Thoracic aorta (tissue), 2 donors: ENCODE measurements at regions not wholly inside any gene's neighbourhood (a gene's known extent, or its start where the extent isn't known, plus 50 kb on each side); places are given as distances from the start of the nearest gene placed in this dataset.
A peak's percentile ranks its signal among the peaks of the same experiment; 100 is the strongest.

Experiments
- ATAC-seq: fragments of 150-250 bp; one replicate; pipeline ENCODE4 v1.8.0; 2017; ENCODE audit warnings: low read depth; ENCODE audit not compliant: insufficient number of reproducible peaks, low FRiP score
- DNase-seq: peaks from one replicate; pipeline ENCODE4 v3.0.0-alpha.2; 2020; ENCODE audit warnings: low spot score
- H3K27ac ChIP-seq, 2 donors: fragments of 200-600 bp; sonication (generic); 1 replicate in 1 of 2; 2 replicates in 1 of 2; pipeline ENCODE4 v1.5.1; 2016; ENCODE audit warnings: mild to moderate bottlenecking in 2 of 2, moderate library complexity in 2 of 2
- H3K27me3 ChIP-seq: fragments of 200-600 bp; sonication (generic); replicated peaks from 2 replicates; pipeline ENCODE4 v1.6.0; 2016; ENCODE audit warnings: mild to moderate bottlenecking; ENCODE audit not compliant: insufficient read depth
- H3K36me3 ChIP-seq: fragments of 200-600 bp; sonication (generic); one replicate; pipeline ENCODE4 v1.5.1; 2016
- H3K4me1 ChIP-seq, 2 donors: fragments of 200-600 bp; sonication (generic); 1 replicate in 1 of 2; 2 replicates in 1 of 2; pipeline versions ENCODE4 v1.5.1 to v1.6.0; 2016; ENCODE audit warnings: low read depth in 2 of 2, mild to moderate bottlenecking in 1 of 2; ENCODE audit not compliant: control insufficient read depth in 1 of 2
- H3K4me3 ChIP-seq: fragments of 200-600 bp; sonication (generic); 2 replicates; pipeline ENCODE4 v1.5.1; 2016; ENCODE audit warnings: mild to moderate bottlenecking
- H3K9me3 ChIP-seq: fragments of 200-600 bp; sonication (generic); 2 replicates; pipeline ENCODE4 v1.5.1; 2016
- TF ChIP-seq, protein P1 (sequence below): fragments of 200-600 bp; sonication (generic); IDR thresholded peaks from one replicate; pipeline ENCODE4 v1.5.1; 2019; ENCODE audit warnings: antibody characterized with exemption

DNA sequence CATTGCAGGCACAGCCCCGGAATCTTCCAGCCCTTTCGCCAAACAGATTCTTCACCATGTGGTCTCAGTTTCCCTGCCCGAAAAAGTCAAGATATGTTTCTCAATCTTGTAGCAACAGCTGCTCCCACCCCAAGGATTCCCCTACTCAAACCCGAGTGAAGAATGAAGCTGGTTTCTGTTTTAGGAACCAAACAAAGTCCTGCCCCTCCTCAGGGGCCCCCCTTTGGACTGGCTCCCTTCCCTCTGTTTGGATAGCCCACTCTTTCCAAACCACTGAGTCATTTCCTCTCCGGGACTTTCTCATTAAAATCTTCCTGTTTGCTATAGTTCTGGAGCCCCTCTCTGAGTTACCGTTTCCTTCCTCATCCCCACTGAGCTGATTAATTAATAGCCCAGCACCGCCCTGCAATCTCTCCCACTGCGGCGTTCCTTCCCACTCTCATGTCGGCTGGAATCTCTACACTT is 100.9 kb downstream of the TSEN15 start:
- peak overlapping the region; percentile 67 for H3K4me3 ChIP-seq
- no peaks in the 10 kb centered on the region for H3K36me3 ChIP-seq
- ATAC-seq (no peak), DNase-seq (no peak)
- H3K27ac ChIP-seq, result peak overlapping the region in 1 of 2 donors; percentile 7
- H3K4me1 ChIP-seq, result peaks cover 17 to 21% of the 10 kb centered on the region in 2 donors
- H3K9me3 ChIP-seq, result no peaks in the 10 kb centered on the region
- no peaks in the 10 kb centered on the region for H3K27me3 ChIP-seq
- TF ChIP-seq, protein P1, sequence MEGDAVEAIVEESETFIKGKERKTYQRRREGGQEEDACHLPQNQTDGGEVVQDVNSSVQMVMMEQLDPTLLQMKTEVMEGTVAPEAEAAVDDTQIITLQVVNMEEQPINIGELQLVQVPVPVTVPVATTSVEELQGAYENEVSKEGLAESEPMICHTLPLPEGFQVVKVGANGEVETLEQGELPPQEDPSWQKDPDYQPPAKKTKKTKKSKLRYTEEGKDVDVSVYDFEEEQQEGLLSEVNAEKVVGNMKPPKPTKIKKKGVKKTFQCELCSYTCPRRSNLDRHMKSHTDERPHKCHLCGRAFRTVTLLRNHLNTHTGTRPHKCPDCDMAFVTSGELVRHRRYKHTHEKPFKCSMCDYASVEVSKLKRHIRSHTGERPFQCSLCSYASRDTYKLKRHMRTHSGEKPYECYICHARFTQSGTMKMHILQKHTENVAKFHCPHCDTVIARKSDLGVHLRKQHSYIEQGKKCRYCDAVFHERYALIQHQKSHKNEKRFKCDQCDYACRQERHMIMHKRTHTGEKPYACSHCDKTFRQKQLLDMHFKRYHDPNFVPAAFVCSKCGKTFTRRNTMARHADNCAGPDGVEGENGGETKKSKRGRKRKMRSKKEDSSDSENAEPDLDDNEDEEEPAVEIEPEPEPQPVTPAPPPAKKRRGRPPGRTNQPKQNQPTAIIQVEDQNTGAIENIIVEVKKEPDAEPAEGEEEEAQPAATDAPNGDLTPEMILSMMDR, result no peak

DNA sequence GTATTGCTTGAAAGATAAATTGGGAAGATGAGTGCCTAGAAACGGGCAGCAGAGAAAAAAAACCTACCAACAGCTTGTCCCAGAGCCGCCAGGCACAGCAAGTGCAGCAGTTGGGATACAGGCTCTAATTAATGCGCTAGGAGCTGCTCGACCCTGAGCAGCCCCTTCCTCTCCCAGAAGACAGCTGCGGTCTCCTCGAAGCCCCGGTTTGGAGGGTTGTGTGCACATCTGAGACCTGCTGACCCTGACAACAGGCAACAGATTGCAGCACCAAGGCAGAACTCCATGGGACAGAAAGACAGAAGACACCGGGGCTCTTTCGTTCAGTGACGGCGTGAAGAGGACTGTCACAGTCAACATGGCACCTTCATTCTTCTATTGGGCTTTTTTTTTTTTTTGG is 101.4 kb downstream of the TSEN15 start:
- Histone ChIP-seq H3K27ac (peak overlapping the region in 1 of 2 donors; percentile 7), H3K4me1 (peaks cover 17 to 21% of the 10 kb centered on the region in 2 donors), H3K9me3 (no peaks in the 10 kb centered on the region), H3K27me3 (no peaks in the 10 kb centered on the region), H3K36me3 (no peaks in the 10 kb centered on the region), H3K4me3 (peak overlapping the region; percentile 67)
- DNase-seq, result no peak
- no peak for ATAC-seq
- TF ChIP-seq, protein P1, result no peak

DNA sequence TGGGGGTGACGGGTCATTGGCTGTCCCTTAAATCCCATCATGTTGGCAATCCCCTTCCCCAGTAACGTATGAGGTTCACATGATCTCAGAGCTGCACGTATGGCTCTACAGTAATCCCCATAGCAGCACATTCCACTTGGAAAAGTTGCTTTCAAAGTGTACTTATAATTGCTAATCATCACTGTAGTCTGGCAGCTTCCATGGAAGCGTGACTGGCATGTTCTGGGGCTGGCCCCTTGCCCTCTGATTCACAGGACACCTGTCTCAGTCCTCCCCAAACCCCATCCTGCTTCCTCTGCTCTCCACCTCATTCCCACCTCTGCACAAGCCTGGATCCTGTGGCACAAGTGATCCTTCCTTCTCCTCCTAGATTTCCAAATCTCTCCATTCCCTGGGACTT is 102.2 kb downstream of the TSEN15 start:
- ATAC-seq, result no peak
- no peak for DNase-seq
- TF ChIP-seq, protein P1, result no peak
- H3K4me3 ChIP-seq, result no peak overlapping the region
- H3K4me1 ChIP-seq, result peaks cover 17 to 21% of the 10 kb centered on the region in 2 donors
- H3K36me3 ChIP-seq, result no peaks in the 10 kb centered on the region
- no peaks in the 10 kb centered on the region for H3K27me3 ChIP-seq
- H3K9me3 ChIP-seq, result no peaks in the 10 kb centered on the region
- H3K27ac ChIP-seq, result no peak overlapping the region

DNA sequence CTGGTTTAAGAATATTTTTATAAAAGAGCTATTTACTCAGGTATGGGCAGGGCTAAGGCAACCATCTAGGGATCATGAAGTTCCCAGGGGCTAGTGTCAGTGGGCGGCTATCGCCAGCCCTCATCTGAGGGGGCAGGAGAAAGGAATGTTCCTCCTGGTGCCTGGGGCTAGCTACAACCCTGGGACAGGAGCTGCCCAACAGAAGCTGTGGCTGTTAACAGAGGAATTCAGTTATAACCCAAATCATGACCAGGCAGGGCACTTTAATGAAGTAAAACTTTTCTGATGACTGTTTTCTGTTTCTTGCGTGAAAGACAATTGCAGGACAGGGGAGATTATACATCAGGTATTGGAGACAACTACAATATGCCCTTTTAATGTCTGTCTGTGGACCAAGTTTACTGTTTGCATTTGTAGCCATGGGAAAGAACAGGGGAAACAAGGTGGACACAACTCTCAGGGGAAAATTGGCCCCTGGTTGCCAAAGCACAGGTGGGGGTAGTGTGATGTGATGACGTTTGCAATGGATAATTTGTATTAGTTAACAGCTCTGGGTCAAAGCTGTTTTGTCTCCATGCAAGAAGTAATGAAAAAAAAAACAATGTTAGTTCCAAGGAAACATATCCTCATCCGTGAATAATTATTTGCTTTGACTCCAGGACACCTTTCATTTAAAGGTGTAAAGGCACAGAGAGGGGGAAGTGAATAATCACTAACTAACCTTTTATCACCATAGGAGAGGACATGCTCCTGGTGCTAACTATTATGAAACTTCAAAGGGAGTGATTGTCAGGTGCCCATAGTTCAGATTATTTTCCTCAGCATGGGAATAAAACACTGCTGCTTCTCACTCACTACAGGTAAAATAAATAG is 105.2 kb downstream of the TSEN15 start:
- Histone ChIP-seq H3K4me1 (peaks cover 5 to 10% of the 10 kb centered on the region in 2 donors), H3K27ac (no peak overlapping the region), H3K4me3 (no peak overlapping the region), H3K27me3 (no peaks in the 10 kb centered on the region), H3K9me3 (no peaks in the 10 kb centered on the region), H3K36me3 (no peaks in the 10 kb centered on the region)
- ATAC-seq (no peak), DNase-seq (no peak)
- TF ChIP-seq, protein P1, result no peak

DNA sequence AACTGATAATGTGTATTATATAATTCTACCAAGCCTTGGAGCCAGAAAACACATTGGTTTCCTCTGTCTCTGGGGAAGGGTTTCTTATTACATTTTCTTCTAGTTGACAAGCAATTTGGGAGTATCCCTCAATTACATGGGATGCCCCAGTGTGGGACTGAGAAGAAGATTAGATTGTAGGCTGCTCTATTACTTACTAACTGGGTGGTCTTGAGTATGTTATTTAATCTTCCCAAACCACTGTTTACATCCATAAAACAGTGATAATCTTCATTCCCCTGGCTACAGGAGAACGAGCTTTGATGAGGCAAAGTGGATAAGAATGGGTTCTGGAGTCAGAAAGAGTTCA is 105.8 kb downstream of the TSEN15 start:
- Histone ChIP-seq H3K9me3 (no peaks in the 10 kb centered on the region), H3K4me1 (peaks cover 5 to 10% of the 10 kb centered on the region in 2 donors), H3K27ac (no peak overlapping the region), H3K4me3 (no peak overlapping the region), H3K36me3 (no peaks in the 10 kb centered on the region), H3K27me3 (no peaks in the 10 kb centered on the region)
- DNase-seq (no peak), ATAC-seq (no peak)
- TF ChIP-seq, protein P1, result no peak
